ENCODE measurements at regions not wholly inside any gene's neighbourhood (a gene's known extent, or its start where the extent isn't known, plus 50 kb on each side); places are given as distances from the start of the nearest gene placed in this dataset.

DNA sequence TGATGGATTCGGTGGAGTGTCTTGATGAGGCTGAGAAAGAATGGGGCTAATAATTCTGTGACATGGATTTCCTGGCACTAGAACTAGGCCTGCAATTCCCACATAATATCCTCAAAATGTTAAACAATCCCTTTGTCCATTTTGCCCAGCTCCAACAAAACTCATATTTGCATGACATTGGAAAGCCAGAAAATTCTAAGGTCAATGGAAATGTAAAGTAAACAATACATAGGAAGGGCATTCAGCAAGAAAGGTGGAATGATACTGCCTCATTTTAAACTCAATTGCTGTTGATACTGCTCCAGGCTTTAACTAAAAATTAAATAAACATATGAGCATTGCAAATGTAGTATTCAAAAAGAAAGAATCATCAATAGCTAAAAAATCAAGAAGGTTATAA lies 434.8 kb upstream of the SLC8A1 start:
- intact Hi-C loops (cut with DNase I; ENCODE audit: low total_unique reads): no loop called here
- 84 to 97% (median 90%) methylated on average over 1 of the region's 1 CpG for WGBS, 5 donors
- Histone ChIP-seq H3K4me1 (no peaks in the 10 kb centered on the region), H3K9me3 (peaks cover 0 to 7% (median 0%) of the 10 kb centered on the region in 8 donors), H3K27ac (no peak overlapping the region), H3K27me3 (replicated peaks in 1 of 7) (no peaks in the 10 kb centered on the region), H3K36me3 (no peaks in the 10 kb centered on the region), H3K4me3 (no peak overlapping the region)
- TF ChIP-seq POLR2AphosphoS5 (IDR thresholded peaks at IDR 0.05) (no peak), POLR2A (IDR thresholded peaks at IDR 0.05) (no peak)
- TF ChIP-seq, protein P1, sequence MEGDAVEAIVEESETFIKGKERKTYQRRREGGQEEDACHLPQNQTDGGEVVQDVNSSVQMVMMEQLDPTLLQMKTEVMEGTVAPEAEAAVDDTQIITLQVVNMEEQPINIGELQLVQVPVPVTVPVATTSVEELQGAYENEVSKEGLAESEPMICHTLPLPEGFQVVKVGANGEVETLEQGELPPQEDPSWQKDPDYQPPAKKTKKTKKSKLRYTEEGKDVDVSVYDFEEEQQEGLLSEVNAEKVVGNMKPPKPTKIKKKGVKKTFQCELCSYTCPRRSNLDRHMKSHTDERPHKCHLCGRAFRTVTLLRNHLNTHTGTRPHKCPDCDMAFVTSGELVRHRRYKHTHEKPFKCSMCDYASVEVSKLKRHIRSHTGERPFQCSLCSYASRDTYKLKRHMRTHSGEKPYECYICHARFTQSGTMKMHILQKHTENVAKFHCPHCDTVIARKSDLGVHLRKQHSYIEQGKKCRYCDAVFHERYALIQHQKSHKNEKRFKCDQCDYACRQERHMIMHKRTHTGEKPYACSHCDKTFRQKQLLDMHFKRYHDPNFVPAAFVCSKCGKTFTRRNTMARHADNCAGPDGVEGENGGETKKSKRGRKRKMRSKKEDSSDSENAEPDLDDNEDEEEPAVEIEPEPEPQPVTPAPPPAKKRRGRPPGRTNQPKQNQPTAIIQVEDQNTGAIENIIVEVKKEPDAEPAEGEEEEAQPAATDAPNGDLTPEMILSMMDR (IDR thresholded peaks at IDR 0.05 in 8 of 11, conservative IDR thresholded peaks at IDR 0.05 in 3 of 11): no peak
- no peak for DNase-seq

GRCh38 chr2:40896358-40896757 lies 444.5 kb upstream of the SLC8A1 start:
- no peaks in the 10 kb centered on the region for H3K9me3 ChIP-seq
- intact Hi-C loops (cut with DNase I; ENCODE audit: low total_unique reads): no loop called here
- H3K4me1 ChIP-seq: no peaks in the 10 kb centered on the region
- no peaks in the 10 kb centered on the region for H3K36me3 ChIP-seq
- TF ChIP-seq, protein P1 (IDR thresholded peaks at IDR 0.05 in 8 of 11, conservative IDR thresholded peaks at IDR 0.05 in 3 of 11): no peak
- TF ChIP-seq POLR2AphosphoS5 (IDR thresholded peaks at IDR 0.05): no peak
- no peak for TF ChIP-seq POLR2A (IDR thresholded peaks at IDR 0.05)
- H3K4me3 ChIP-seq: no peak overlapping the region
- DNase-seq: no peak
- H3K27ac ChIP-seq: no peak overlapping the region
- H3K27me3 ChIP-seq (replicated peaks in 1 of 7): no peaks in the 10 kb centered on the region

DNA sequence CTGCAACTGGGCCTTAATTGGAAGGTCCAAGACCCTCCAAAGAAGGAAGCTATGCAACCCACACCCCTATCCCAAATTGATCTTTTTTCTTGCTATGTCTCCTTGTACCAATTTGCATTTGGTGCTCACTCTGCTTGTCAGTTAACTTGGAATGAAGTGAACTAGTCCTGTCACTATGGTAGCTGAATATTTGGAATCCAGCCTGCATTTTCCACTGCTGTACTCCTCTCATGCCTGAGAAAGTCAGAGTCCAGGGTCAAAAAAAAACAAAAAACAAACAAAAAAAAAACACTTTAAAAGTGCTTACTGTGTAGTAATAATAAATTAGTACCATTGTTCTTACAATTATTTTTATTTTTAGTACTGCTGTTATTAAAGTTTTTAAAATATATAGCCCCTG lies 462.8 kb upstream of the SLC8A1 start:
- no peak for DNase-seq

DNA sequence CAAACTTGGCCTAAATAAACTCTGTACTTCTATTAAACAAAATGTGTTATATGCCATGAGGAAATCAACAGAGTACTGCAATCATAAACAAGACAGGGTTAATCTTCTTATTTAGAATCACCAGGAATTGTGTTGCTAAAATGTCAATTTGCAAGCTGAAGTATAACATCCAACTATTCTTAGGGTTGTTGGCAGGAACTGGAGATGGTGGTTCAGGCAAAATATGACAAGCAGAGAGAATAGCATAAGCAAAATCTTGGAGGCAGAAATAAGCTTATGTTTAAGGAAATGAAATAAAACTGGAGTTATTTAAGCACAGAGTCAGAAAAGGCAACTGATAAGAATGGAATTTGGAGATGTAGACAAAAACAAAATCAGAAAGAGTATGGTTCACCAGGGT lies 463.8 kb upstream of the SLC8A1 start:
- no peak for DNase-seq
- intact Hi-C loops (cut with DNase I; ENCODE audit: low total_unique reads): no loop called here
- Histone ChIP-seq H3K36me3 (no peaks in the 10 kb centered on the region), H3K27me3 (replicated peaks in 1 of 7) (no peaks in the 10 kb centered on the region), H3K4me1 (no peaks in the 10 kb centered on the region), H3K4me3 (no peak overlapping the region), H3K9me3 (peaks cover 0 to 6% (median 0%) of the 10 kb centered on the region in 8 donors), H3K27ac (no peak overlapping the region)
- TF ChIP-seq, protein P1 (IDR thresholded peaks at IDR 0.05 in 8 of 11, conservative IDR thresholded peaks at IDR 0.05 in 3 of 11): no peak
- TF ChIP-seq POLR2A (IDR thresholded peaks at IDR 0.05): no peak
- TF ChIP-seq POLR2AphosphoS5 (IDR thresholded peaks at IDR 0.05): no peak

More for the DNA sequence above, 462.8 kb upstream of the SLC8A1 start:
- no peak overlapping the region for H3K27ac ChIP-seq
- peaks cover 0 to 6% (median 0%) of the 10 kb centered on the region in 8 donors for H3K9me3 ChIP-seq
- TF ChIP-seq, protein P1 (IDR thresholded peaks at IDR 0.05 in 8 of 11, conservative IDR thresholded peaks at IDR 0.05 in 3 of 11): no peak
- no peak for TF ChIP-seq POLR2A (IDR thresholded peaks at IDR 0.05)
- no peak for TF ChIP-seq POLR2AphosphoS5 (IDR thresholded peaks at IDR 0.05)
- no peaks in the 10 kb centered on the region for H3K27me3 ChIP-seq (replicated peaks in 1 of 7)
- H3K4me3 ChIP-seq: no peak overlapping the region
- H3K4me1 ChIP-seq: no peaks in the 10 kb centered on the region
- no peaks in the 10 kb centered on the region for H3K36me3 ChIP-seq
- intact Hi-C loops (cut with DNase I; ENCODE audit: low total_unique reads): no loop called here
